HG03571 (cell line): ENCODE measurements at regions not wholly inside any gene's neighbourhood (a gene's known extent, or its start where the extent isn't known, plus 50 kb on each side); places are given as distances from the start of the nearest gene placed in this dataset.
"Not testable (repeated sequence)": the region's sequence is repeated elsewhere in the genome, so short reads cannot be mapped to it uniquely, and the experiment has no call there.

ENCODE experiments used
- ATAC-seq: cut with Tn5 transposase; IDR thresholded peaks from one replicate; pipeline ENCODE4 v1.9.1; 2021; ENCODE audit not compliant: unreplicated experiment

DNA sequence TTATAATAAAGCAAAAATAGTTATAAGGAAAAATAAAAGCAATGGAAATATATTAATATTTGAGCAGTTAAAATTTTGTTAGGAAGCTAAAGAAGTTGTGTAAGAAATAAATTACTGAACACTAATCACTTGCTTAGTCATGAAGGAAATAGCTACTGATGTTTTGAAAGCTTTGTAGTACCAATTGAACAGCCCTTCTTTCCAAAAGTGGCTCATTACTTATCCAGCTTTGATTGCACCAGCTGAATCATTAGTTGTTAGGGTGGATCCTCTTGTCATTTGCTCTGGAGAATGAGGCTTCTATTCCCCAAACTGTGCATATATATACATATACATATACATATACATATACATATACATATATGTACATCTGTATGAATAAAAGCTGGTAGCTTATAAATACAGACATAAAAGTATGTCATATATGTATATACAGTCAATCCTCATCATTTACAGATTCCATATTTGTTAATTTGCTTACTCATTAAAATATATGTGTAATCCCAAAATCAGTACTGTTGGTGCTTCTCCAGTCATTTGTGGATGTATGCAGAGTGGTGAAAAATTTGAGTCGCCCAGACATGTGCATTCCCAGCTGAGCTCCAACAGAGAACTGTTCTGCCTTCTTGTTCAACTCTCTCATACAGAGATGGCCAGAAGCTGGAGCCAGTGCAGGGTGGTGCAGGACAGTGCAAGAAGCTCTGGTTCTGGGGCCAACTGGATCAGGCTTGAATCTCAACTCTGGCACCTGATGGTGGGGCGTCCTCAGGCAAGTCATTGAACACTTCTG, 214.1 kb downstream of the RPAP3 start:
- ATAC-seq, result no peak

DNA sequence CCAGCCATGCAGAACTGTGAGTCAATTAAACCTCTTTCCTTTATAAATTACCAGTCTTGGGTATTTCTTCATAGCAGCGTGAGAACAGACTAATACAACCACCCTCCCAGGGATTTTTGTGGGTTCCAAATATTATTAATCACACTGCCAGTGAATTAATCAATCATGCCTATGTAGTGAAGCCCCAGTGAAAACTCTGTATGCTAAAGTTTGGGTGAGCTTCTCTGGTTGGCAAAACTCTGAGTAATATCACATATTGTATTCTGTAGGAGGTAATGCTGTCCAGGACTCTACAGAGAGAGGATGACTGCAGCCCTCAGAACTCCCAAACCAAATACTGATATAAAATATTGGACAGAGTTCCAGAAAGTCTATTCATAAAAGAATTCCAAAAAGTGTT, 216.9 kb downstream of the RPAP3 start:
- ATAC-seq, result no peak

DNA sequence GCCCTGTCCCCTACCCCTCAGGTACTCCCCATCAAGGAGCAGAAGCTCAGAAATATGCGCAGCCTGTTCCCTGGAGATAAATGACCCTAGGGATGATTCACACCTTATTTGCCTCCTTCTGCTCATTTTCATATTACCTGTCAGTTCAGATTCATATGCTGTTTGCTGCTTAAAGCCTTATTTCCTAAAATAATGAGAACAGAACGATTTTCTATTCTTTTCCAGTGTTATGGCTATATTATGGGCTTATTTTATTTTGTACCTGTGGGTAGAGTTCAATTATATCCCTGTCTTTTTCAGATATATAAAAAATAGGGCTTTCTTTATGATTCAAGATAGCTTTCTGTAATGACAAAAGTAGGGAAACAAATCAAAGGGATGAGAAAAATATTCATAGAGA, 224.8 kb downstream of the RPAP3 start:
- ATAC-seq, result no peak

DNA sequence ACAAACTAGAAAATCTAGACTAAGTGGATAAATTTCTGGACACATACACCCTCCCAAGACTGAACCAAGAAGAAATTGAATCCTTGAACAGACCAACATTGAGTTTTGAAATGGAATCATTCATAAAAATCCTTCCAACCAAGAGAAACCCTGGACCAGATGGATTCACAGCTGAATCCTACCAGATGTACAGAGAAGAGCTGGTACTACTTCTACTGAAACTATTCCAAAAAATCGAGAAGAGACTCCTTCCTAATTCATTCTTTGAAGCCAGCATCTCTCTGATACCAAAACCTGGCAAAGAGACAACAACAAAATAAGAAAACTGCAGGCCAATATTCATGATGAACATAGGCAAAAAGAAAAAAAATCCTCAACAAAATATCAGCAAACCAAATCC, 227.4 kb downstream of the RPAP3 start:
- ATAC-seq, result no peak

DNA sequence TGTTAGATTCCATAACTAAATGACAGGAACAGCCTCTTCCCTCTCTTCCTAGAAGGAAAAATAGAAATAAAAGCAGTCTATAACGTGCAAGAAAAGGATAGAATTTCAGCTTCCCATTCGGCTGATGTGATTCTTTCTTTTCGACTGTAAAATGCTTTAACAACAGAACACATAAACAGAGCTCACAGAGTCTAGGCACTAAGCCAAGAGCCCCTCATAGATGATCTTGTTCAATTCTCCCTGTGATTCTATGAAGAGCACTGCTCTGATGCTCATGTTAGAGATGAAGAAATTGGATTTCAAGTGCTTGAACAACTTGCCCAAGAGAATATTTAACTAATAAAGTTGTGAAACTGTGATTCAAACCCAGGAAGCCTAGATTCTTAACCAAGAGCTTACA, 232.7 kb downstream of the RPAP3 start:
- no peak for ATAC-seq

DNA sequence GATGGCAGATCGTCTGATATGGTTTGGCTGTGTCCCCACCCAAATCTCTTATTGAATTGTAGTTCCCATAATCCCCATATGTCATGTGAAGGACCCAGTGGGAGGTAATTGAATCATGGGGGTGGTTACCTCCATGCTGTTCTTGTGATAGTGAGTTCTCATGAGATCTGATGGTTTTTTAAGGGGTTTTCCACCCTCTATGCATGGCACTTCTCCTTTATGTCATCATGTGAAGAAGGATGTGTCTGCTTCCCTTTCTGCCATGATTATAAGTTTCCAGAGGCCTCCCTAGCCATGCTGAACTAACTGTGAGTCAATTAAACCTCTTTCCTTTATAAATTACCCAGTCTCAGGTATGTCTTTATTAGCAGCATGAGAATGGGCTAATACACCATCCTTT, 235.5 kb downstream of the RPAP3 start:
- ATAC-seq, result not testable (repeated sequence)

DNA sequence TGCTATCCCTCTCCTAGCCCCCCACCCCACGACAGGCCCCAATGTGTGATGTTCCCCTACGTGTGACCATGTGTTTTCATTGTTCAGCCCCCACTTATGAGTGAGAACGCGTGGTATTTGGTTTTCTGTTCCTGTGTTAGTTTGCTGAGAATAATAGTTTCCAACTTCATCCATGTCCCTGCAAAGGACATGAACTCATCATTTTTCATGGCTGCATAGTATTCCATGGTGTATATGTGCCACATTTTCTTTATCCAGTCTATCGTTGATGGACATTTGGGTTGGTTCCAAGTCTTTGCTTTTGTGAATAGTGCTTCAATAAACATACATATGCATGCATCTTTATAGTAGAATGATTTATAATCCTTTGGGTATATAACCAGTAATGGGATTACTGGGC, 241.9 kb downstream of the RPAP3 start:
- not testable (repeated sequence) for ATAC-seq

DNA sequence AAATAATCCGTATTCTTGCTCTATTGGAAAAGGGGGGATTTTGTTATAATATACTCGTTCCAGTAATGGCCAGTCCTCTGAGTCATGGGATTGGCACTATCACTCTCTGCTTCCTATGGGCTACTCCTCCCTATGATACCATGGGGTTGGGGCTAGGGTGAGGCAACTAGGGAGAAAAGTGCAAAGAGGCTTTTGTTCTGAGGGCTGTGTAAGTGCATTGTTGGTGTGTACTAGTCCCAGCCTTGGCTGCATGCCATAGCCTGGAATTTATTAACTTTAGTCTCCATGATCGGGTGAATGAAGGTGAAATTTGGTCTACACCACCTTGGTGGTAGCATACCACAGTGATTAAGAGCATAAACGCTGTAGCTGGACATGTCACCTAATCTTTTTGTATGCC, 247.6 kb downstream of the RPAP3 start:
- ATAC-seq, result no peak

DNA sequence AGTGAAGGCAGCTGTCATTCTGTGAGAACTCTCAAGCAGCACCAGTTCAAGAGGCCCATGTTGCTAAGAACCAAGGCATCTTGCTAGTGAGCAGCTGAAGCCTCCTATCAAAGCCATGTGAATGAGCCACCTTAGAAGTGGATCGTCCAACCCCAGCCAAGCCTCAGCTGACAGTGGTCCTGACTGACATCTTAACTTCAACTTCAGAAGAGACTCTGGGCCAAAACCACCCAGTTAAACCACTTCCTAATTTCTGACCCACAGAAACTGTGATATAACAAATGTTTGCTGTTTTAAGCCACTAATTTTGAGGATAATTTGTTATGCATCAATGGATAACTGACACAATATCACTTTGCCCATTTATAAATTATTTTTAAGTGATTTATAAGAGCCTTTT, 256.0 kb downstream of the RPAP3 start:
- ATAC-seq, result no peak

DNA sequence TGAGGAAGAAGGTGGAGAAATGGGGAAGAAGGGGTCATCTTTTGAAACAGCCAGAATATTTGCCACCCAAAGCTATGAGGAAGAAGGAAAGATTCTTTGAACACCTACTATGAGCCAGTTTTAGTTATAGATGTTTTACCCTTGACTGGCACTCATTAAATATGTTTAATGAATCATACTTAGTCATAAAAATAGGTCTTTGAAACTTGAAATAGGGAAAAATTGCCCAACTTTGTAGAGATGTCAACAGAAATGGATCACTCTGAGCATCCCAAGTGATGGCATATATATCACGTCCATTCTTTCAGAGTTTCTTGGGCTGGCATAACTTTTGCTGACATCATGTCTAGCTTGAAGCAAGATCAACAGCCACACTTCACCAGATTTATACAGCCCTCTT, 263.5 kb downstream of the RPAP3 start:
- no peak for ATAC-seq

DNA sequence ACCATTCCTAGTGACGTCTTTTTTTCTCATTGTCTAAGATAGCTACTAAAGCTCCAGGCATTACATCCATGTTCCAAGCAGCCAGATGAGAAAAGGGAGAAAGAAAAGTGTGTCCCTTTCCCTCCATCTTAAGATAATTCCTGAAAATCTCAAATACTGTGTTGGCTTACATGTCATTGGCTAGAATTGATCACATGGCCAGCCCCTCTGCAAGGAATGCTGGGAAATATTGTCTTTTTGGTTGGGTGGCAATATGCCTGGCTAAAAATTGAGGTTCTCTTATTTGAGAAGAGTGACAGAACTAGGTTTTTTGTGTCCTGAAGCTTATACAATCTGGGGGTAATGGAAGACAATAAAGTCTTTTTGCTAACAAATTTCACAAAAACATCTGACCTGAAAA, 264.3 kb downstream of the RPAP3 start:
- no peak for ATAC-seq

DNA sequence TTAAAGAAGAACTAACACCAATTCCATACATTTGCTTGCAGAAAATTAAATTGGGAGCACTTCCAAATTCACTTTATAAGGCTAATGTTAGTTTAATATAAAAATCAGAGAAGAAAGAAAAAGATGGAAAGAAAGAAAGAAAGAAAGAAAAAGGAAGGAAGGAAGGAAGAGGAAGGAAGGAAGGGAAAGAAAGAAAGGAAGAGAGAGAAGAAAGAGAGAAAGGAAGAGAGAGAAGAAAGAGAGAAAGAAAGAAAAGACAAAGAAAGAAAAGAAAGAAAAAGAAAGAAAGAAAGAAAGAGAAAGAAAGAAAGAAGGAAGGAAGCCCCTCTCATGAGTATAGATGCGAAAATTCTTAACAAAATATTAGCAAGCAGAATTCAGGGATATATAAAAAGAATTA, 267.7 kb downstream of the RPAP3 start:
- no peak for ATAC-seq

DNA sequence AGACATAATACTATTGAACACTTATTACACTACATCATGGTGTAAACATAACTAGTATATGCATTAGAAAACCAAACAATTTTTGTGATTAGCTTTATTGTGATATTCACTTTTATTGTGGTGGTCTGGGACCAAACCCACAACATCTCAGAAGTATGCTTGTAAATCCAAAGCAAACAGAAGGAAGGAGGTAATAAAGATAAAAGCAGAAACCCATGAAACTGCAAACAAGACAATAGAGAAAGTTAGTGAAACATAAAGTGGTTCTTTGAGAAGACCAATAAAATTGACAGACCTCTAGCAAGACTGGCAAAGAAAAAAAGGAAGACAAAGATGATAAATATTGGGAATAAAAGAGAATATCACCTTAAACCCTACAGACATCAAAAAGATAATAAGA, 268.3 kb downstream of the RPAP3 start:
- ATAC-seq, result no peak

DNA sequence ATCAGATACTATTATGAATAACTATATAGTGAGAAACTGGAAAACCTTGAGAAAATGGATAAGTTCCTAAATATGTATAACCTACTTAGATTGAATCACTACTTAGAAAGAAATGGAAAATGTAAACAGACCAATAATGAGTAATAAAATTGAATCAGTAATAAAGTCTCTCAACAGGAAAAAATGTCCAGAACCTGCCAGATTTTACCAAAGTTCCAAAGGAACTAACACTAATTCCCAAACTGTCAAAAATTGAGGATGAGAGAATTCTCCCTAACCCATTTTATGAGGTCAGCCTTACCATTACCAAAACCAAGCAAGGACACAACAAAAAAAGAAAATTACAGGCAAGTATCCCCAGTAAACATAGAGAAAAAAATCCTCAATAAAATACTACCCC, 272.0 kb downstream of the RPAP3 start:
- no peak for ATAC-seq

DNA sequence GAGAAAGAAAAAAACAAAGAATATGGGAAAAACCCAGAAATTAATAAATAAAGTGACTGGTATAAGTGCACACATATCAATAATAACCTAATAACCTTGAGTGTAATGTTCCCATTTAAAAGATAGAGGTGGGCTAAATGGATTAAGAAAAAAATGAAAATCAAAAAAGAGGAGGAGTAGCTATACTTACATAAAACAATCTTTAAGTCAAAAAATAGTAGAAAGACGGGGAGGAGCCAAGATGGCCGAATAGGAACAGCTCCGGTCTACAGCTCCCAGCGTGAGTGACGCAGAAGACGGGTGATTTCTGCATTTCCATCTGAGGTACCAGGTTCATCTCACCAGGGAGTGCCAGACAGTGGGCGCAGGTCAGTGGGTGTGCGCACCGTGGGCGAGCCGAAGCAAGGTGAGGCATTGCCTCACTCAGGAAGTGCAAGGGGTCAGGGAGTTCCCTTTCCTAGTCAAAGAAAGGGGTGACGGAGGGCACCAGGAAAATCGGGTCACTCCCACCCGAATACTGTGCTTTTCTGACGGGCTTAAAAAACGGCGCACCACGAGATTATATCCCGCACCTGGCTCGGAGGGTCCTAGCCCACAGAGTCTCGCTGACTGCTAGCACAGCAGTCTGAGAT, 279.0 kb downstream of the RPAP3 start:
- ATAC-seq, result not testable (repeated sequence)

DNA sequence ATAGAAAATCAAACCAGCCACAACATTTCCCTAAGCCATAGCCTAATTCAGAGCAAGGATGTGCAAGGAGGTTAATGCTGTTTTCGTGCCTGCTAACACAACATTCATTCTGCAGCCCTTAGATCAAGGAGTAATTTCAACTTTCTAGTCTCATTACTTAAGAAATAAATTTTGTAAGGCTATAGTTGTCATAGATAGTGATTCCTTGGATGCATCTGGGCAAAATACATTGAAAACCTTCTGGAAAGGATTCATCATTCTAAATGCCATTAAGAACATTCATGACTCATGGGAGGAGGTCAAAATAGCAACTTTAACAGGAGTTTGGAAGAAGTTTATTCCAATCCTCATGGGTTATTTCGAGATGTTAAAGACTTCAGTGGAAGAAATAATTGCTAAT, 283.2 kb downstream of the RPAP3 start:
- no peak for ATAC-seq

DNA sequence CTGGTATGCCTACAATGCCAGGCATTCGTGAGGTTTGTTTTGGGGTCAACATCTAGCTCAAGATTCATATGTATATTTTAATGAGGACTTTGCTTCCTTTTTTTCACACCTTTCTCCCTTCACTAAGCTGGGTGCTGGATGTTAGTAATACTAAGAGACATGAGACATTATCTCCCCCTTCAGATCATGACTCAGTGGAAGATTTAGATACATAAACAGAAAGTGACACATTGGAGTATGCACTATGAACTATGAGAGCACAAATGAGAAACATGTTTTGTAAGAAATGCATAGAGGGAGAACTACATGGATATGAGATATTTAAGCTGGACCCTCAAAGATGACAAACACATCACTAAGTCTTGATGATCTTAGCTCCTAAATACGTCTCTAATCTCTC, 286.3 kb downstream of the RPAP3 start:
- ATAC-seq, result no peak

DNA sequence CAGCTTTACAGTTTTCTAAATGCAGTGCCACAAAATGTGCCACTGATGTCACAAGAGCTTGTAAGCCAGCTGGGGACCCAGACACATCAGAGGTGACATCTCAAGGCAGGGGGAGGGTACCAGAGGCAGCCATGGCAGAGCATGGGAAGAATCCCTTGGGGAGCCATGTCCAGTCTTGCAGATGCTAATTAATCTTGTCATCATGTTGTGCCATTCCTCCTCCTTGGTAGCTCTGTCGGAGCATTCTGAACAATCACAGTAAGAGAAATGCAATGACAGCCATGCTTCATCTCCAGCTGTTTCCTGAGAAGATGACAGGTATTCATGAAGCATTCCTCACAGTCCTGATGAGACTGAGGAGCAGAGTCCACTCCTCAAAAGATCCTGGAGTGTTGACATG, 287.9 kb downstream of the RPAP3 start:
- no peak for ATAC-seq

DNA sequence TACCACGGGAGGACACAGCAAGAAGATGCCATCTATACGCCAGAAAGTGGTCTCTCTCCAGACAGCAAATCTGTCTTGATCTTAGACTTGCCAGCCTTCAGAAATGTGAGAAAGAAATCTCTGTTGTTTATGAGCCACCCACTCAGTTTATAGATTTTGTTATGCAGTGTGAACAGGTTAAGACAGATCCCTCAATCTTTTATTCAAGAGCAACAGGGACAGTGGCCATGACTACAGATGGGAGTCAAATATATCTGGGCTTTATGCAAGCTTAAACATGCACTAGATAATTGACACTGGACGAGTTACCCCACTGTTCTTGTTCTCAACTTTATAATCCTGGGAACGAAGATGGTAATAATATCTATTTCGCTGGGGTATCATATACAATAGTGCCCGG, 288.7 kb downstream of the RPAP3 start:
- no peak for ATAC-seq

DNA sequence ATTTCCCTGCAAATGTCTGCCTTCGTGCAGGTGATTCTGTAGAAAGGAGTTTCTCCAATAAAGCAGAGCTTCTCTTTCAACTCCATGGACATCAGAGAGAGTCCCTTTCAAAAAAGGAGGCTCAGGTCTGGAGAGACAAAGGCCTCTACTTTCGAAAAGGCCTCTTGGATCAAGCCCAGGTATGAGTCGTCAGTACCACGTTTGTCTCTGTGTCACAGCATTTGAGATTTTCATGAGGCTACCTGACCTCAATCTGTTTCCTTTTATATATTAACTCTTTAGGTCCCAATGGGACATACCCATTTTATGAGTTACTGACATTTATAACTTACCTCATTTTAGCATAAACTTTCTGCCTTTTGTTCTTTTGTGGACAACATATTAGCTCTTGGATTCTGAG, 290.8 kb downstream of the RPAP3 start:
- ATAC-seq, result no peak

DNA sequence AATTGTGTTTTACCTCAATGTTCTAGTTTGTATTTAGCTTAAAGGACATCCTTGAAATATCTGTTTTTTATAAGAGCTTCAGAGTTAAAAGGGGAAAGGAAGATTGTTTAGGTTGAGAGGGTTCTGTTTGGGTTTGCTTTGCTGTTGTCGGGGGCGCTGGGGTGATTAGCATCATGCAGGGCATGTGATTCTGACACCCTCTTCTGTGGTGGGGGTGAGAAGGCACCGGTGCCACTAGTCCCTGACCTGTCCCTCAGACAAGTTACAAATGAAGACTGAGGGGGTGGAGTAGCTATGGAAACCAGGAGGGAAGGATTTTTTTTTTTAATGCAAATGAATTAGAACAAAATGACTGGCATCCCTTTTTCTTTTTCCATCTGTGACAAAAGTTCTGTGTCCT, 291.3 kb downstream of the RPAP3 start:
- ATAC-seq, result no peak

DNA sequence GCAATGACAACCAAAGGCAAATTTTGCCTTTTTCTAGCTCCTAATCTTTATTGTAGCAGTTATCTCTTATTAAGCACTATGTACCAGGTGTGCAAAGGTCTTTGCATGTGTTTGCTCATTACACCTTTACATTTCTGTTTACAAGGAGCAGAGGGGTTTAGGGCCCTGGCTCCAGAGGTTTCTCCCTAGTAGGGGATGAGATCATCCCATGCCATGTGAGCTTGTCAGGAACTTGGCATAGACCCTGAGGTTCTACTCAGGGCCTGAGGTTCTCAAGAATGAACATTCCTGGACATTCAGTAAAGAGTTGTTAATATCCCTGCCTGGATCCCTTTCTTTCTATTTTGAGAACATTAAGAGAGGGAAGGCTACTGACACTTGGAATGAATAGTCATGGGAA, 292.0 kb downstream of the RPAP3 start:
- ATAC-seq, result no peak
